Left lung (tissue), 4 donors: ENCODE measurements at regions not wholly inside any gene's neighbourhood (a gene's known extent, or its start where the extent isn't known, plus 50 kb on each side); places are given as distances from the start of the nearest gene placed in this dataset.

Source experiments
- ATAC-seq: fragments of 200-7000 bp; cut with Tn5 transposase; one replicate; pipeline ENCODE4 v1.9.1; 2020; ENCODE audit warnings: moderate library complexity
- DNase-seq, 4 donors: peaks; one replicate each; pipeline ENCODE4 v3.0.0-alpha.2; 2013 to 2020
- H3K27ac ChIP-seq, 2 donors: fragments of 200-600 bp; sonication (generic) in 1 of 2; one replicate each; pipeline versions ENCODE4 v1.5.0 to v1.8.0; 2020 to 2021
- H3K27me3 ChIP-seq, 2 donors: fragments of 200-600 bp; sonication (generic) in 1 of 2; one replicate each; pipeline versions ENCODE4 v1.5.0 to v1.8.0; 2020 to 2021
- H3K36me3 ChIP-seq, 2 donors: fragments of 200-600 bp; sonication (generic) in 1 of 2; one replicate each; pipeline versions ENCODE4 v1.5.0 to v1.8.0; 2020 to 2021
- H3K4me1 ChIP-seq, 2 donors: fragments of 200-600 bp; one replicate each; pipeline ENCODE4 v1.8.0; 2021
- H3K4me3 ChIP-seq, 2 donors: fragments of 200-600 bp; sonication (generic) in 1 of 2; one replicate each; pipeline versions ENCODE4 v1.5.0 to v1.8.0; 2020 to 2021; ENCODE audit warnings: mild to moderate bottlenecking in 1 of 2
- H3K9me3 ChIP-seq, 2 donors: fragments of 200-600 bp; sonication (generic) in 1 of 2; one replicate each; pipeline versions ENCODE4 v1.5.0 to v1.8.0; 2020 to 2021
- intact Hi-C, 2 donors: fragments of 100-400 bp; cut with DNase I; formaldehyde crosslinking; loops; one replicate each; pipeline versions ENCODE4 v1.11.2 to v1.14.2; 2022
- TF ChIP-seq, protein P1 (sequence below), 2 donors: fragments of 200-600 bp; sonication (generic) in 1 of 2; IDR thresholded peaks; one replicate each; pipeline versions ENCODE4 v1.5.0 to v1.8.0; 2021; ENCODE audit warnings: antibody characterized with exemption in 2 of 2
- donor health status: DM: no; HTN: yes; CAD: no.
- donor health status: DM: no; HTN: no; CAD: no.

DNA sequence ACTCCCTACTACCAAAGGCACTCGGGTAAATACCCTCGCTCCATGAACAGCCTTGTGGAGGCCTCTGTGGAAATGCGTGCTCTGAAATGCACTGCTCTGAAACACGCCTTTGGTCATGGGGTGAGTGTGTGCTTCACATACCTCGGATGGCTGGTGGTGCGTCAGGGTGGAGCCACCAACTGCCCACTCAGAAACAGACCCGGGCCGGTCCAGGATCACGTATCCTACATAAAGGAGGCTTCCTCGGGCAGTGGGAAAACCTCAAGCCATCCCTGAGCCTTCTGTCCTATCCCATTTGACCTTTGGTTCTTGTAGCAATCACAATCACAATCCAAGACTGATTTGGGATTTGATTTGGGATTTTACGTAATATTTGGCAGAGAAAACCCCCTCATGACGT, 53.5 kb upstream of the ZNF516 start:
- H3K4me1 ChIP-seq: peaks cover 0 to 40% of the 10 kb centered on the region in 2 donors
- H3K27me3 ChIP-seq: no peaks in the 10 kb centered on the region
- intact Hi-C loops: no loop called here
- no peak overlapping the region for H3K4me3 ChIP-seq
- ATAC-seq (no peak), DNase-seq (no peak)
- no peak overlapping the region for H3K27ac ChIP-seq
- H3K9me3 ChIP-seq: no peaks in the 10 kb centered on the region
- TF ChIP-seq, protein P1, sequence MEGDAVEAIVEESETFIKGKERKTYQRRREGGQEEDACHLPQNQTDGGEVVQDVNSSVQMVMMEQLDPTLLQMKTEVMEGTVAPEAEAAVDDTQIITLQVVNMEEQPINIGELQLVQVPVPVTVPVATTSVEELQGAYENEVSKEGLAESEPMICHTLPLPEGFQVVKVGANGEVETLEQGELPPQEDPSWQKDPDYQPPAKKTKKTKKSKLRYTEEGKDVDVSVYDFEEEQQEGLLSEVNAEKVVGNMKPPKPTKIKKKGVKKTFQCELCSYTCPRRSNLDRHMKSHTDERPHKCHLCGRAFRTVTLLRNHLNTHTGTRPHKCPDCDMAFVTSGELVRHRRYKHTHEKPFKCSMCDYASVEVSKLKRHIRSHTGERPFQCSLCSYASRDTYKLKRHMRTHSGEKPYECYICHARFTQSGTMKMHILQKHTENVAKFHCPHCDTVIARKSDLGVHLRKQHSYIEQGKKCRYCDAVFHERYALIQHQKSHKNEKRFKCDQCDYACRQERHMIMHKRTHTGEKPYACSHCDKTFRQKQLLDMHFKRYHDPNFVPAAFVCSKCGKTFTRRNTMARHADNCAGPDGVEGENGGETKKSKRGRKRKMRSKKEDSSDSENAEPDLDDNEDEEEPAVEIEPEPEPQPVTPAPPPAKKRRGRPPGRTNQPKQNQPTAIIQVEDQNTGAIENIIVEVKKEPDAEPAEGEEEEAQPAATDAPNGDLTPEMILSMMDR (IDR thresholded peaks at IDR 0.05): no peak
- H3K36me3 ChIP-seq: no peaks in the 10 kb centered on the region

DNA sequence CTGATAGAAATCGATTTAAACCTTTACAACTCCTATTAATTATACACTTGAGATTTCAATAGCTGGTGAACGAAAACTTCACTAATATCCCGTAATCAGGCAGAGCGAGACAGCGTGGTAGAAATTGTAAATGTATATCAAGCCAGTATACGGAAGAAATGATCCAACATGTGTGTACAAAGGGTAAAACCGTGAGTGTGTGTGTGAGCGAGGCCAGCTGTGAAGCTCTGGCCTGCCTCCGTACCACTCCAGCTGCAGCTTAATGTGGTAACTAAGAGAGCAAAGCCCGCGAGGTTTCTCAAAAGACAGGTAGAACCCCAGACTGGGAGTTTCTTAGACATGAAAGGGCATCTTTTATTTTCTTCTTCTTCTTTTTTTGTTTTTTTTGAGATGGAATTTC, 52.3 kb upstream of the ZNF516 start:
- TF ChIP-seq, protein P1 (IDR thresholded peaks at IDR 0.05): no peak
- no peaks in the 10 kb centered on the region for H3K27me3 ChIP-seq
- ATAC-seq (no peak), DNase-seq (peak in 2 of 4 donors; percentile 75 to 89)
- intact Hi-C loops: no loop called here
- H3K4me3 ChIP-seq: no peak overlapping the region
- no peaks in the 10 kb centered on the region for H3K36me3 ChIP-seq
- peaks cover 0 to 32% of the 10 kb centered on the region in 2 donors for H3K4me1 ChIP-seq
- peak overlapping the region in 1 of 2 donors; percentile 82 for H3K27ac ChIP-seq
- H3K9me3 ChIP-seq: no peaks in the 10 kb centered on the region

DNA sequence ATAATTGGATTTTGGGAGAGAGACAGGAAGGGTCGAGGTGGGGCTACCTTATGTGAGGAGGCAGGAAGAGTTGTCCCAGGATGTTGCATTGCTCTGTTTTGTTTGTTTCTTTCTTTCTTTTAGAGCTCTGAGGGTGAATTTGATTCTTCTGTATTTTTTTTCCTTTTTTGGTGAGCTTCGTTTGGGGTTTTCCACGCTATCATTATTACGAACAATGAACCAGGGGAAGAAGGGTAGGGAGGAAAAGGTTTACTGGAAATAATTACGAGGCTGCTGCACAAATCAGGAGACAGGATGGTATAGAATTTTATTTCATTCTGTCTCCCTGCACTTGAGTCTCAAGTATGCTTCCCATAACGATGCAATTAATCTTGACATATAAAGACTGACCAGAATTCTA, 51.4 kb upstream of the ZNF516 start:
- Histone ChIP-seq H3K4me1 (peaks cover 0 to 32% of the 10 kb centered on the region in 2 donors), H3K36me3 (no peaks in the 10 kb centered on the region), H3K27ac (peak overlapping the region in 1 of 2 donors; percentile 82), H3K27me3 (no peaks in the 10 kb centered on the region), H3K4me3 (no peak overlapping the region), H3K9me3 (no peaks in the 10 kb centered on the region)
- TF ChIP-seq, protein P1 (IDR thresholded peaks at IDR 0.05): no peak
- no peak for DNase-seq
- intact Hi-C loops: no loop called here
- ATAC-seq: no peak

DNA sequence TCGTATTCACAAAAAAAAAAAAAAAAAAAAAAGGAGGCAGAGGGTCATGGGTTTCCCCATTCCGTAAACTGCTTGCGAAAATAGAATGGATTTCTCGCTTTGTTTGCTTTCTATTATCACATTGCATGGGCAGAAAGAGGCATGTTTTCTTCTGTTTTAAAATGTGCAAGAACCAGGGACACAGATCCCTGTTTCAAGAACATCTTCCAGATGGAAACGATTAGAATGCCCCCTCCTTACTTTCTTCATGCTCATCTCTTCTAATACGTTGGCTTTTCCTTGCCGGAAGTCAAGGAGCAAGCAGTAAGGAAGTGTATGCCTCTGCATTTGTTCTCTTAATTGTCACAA, 51.0 kb upstream of the ZNF516 start:
- DNase-seq (no peak), ATAC-seq (no peak)
- Histone ChIP-seq H3K4me3 (no peak overlapping the region), H3K9me3 (no peaks in the 10 kb centered on the region), H3K27me3 (no peaks in the 10 kb centered on the region), H3K4me1 (peaks cover 0 to 32% of the 10 kb centered on the region in 2 donors), H3K36me3 (no peaks in the 10 kb centered on the region), H3K27ac (peak overlapping the region in 1 of 2 donors; percentile 82)
- intact Hi-C loops: no loop called here
- TF ChIP-seq, protein P1 (IDR thresholded peaks at IDR 0.05): no peak

DNA sequence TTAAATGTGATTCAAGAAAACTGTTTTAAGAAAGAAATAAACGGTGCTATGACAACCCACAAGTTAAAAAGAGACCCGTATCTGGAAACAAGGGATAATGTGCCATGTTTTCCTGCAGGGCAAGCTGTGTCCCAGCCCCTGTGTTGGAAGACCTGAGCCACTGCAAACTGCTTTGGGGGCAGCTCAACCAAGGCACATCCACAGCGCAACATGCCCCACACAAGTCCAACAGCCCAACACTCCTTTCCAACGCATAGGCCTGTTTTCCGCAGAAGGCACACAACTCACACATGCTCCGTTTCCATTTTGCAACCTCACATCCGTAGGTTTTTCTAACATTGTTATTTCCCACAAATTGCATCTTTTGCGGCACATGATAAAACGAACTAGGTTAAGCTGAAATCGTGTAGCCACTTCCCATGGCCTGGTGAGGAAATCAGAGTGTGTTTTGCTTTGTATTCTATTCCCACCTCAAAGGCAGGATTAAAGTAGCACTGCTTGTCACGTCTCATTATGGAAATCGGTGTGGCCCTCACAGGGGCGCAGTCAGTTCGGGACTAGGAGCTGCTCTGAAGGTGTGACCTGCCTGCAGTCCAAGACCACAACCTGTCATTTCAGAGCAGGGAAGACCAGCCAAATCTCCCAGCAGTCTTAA, 50.5 kb upstream of the ZNF516 start:
- H3K9me3 ChIP-seq: no peaks in the 10 kb centered on the region
- H3K4me1 ChIP-seq: peaks cover 0 to 32% of the 10 kb centered on the region in 2 donors
- H3K4me3 ChIP-seq: no peak overlapping the region
- DNase-seq (no peak), ATAC-seq (no peak)
- H3K27me3 ChIP-seq: no peaks in the 10 kb centered on the region
- no peaks in the 10 kb centered on the region for H3K36me3 ChIP-seq
- TF ChIP-seq, protein P1 (IDR thresholded peaks at IDR 0.05): no peak
- peak overlapping the region in 1 of 2 donors; percentile 82 for H3K27ac ChIP-seq
- intact Hi-C loops: no loop called here
